IMR-90 (cell line): ENCODE measurements at regions not wholly inside any gene's neighbourhood (a gene's known extent, or its start where the extent isn't known, plus 50 kb on each side); places are given as distances from the start of the nearest gene placed in this dataset.

ENCODE experiments used
- ATAC-seq: fragments of 200-7000 bp; cut with Tn5 transposase; 2 replicates; pipeline ENCODE4 v1.9.1; 2020; ENCODE audit warnings: low read depth, mild to moderate bottlenecking, moderate library complexity
- BruUV-seq: library from RNA; stranded (reverse); fragments of 400-500 nt; replicated peaks from 2 replicates; lab custom pipeline; 2021; lab: Mats Ljungman, UMichigan
- CTCF ChIA-PET: fragments of 300-600 bp; formaldehyde crosslinking; extraction: SDS; loops from one replicate; lab custom pipeline; 2021; ENCODE audit warnings: antibody characterized with exemption; lab: Yijun Ruan, JAX
- POLR2A ChIA-PET: fragments of 300-600 bp; sonication (Branson Sonifier 250); formaldehyde crosslinking; loops from one replicate; lab custom pipeline; 2022; ENCODE audit warnings: antibody characterized with exemption; ENCODE audit not compliant: unreplicated experiment; lab: Charles Lee
- DNase-seq: peaks from one replicate; pipeline ENCODE4 v3.0.0; 2013
- H2AFZ ChIP-seq: replicated peaks from 2 replicates; pipeline ENCODE3; 2013; ENCODE audit warnings: low read length, mild to moderate bottlenecking; ENCODE audit not compliant: poor library complexity
- H2AK5ac ChIP-seq: 2 replicates; pipeline ENCODE4 v1.6.1; 2013; ENCODE audit warnings: low read depth, low read length, inconsistent platforms
- H2AK9ac ChIP-seq: replicated peaks from 2 replicates; pipeline ENCODE3; 2013; ENCODE audit warnings: mild to moderate bottlenecking, low read depth, low read length, moderate library complexity; ENCODE audit not compliant: poor library complexity
- H2BK120ac ChIP-seq: 2 replicates; pipeline ENCODE4 v1.6.1; 2013; ENCODE audit warnings: low read depth, low read length, inconsistent platforms
- H2BK15ac ChIP-seq: 3 replicates; pipeline ENCODE4 v1.6.1; 2013; ENCODE audit warnings: low read depth, low read length, inconsistent platforms
- H2BK20ac ChIP-seq: 2 replicates; pipeline ENCODE4 v1.6.1; 2013; ENCODE audit warnings: low read depth, mild to moderate bottlenecking, inconsistent platforms, low read length, moderate library complexity
- H2BK5ac ChIP-seq: 2 replicates; pipeline ENCODE4 v1.6.1; 2013; ENCODE audit warnings: mild to moderate bottlenecking, low read depth, low read length, inconsistent platforms; ENCODE audit not compliant: poor library complexity, severe bottlenecking
- H3K14ac ChIP-seq: replicated peaks from 2 replicates; pipeline ENCODE4 v1.6.1; 2013; ENCODE audit warnings: low read depth, low read length, inconsistent platforms
- H3K18ac ChIP-seq: 2 replicates; pipeline ENCODE4 v1.6.1; 2013; ENCODE audit warnings: low read depth, low read length, control low read depth
- H3K23ac ChIP-seq: 2 replicates; pipeline ENCODE4 v1.6.1; 2013; ENCODE audit warnings: low read depth, low read length, inconsistent platforms
- H3K27ac ChIP-seq: 2 replicates; pipeline ENCODE4 v1.5.1; 2013; ENCODE audit warnings: mild to moderate bottlenecking, control low read depth, low read length; ENCODE audit not compliant: insufficient read depth
- H3K27me3 ChIP-seq: 2 replicates; pipeline ENCODE4 v1.6.1; 2013; ENCODE audit warnings: low read length; ENCODE audit not compliant: control insufficient read depth, insufficient read depth
- H3K36me3 ChIP-seq: 2 replicates; pipeline ENCODE4 v1.6.1; 2013; ENCODE audit warnings: low read length, mixed read lengths; ENCODE audit not compliant: control insufficient read depth, insufficient read depth
- H3K4ac ChIP-seq: 2 replicates; pipeline ENCODE4 v1.6.1; 2013; ENCODE audit warnings: low read depth, low read length, inconsistent platforms
- H3K4me1 ChIP-seq: 2 replicates; pipeline ENCODE4 v1.6.1; 2013; ENCODE audit warnings: low read length, mixed read lengths; ENCODE audit not compliant: control insufficient read depth, insufficient read depth
- H3K4me2 ChIP-seq: 2 replicates; pipeline ENCODE4 v1.6.1; 2013; ENCODE audit warnings: low read depth, mild to moderate bottlenecking, control low read depth, low read length, moderate library complexity
- H3K4me3 ChIP-seq: 2 replicates; pipeline ENCODE4 v1.5.1; 2013; ENCODE audit warnings: low read depth, mild to moderate bottlenecking, control low read depth, low read length, moderate library complexity; ENCODE audit not compliant: insufficient read depth
- H3K56ac ChIP-seq: 2 replicates; pipeline ENCODE4 v1.6.1; 2013; ENCODE audit warnings: low read length, inconsistent platforms; ENCODE audit not compliant: insufficient read depth; ENCODE audit errors: extremely low read depth
- H3K79me1 ChIP-seq, 2 experiments: 2 replicates each; pipeline ENCODE4 v1.6.1; 2013; ENCODE audit warnings: low read length in 2 of 2, inconsistent platforms in 1 of 2, low read depth in 1 of 2
- H3K9ac ChIP-seq: 2 replicates; pipeline ENCODE4 v1.6.1; 2013; ENCODE audit warnings: low read depth, low read length, control low read depth
- H3K9me1 ChIP-seq: 2 replicates; pipeline ENCODE4 v1.6.1; 2013; ENCODE audit warnings: low read length, inconsistent platforms; ENCODE audit not compliant: insufficient read depth
- H3K9me3 ChIP-seq: 2 replicates; pipeline ENCODE4 v1.6.1; 2013; ENCODE audit warnings: low read length; ENCODE audit not compliant: control insufficient read depth, insufficient read depth
- H4K20me1 ChIP-seq: 2 replicates; pipeline ENCODE4 v1.6.1; 2013; ENCODE audit warnings: low read length, inconsistent platforms; ENCODE audit not compliant: insufficient read depth
- H4K5ac ChIP-seq: 2 replicates; pipeline ENCODE4 v1.6.1; 2013; ENCODE audit warnings: mild to moderate bottlenecking, low read depth, low read length, control low read depth
- H4K8ac ChIP-seq, 2 experiments: 2 replicates each; pipeline ENCODE4 v1.6.1; 2013; ENCODE audit warnings: low read depth in 2 of 2, low read length in 2 of 2, control low read depth in 1 of 2, inconsistent platforms in 1 of 2
- H4K91ac ChIP-seq: 2 replicates; pipeline ENCODE4 v1.6.1; 2013; ENCODE audit warnings: low read depth, low read length, inconsistent platforms; ENCODE audit not compliant: insufficient read depth
- CHD1 ChIP-seq: IDR thresholded peaks from 2 replicates; pipeline ENCODE4 v1.6.1; 2012; ENCODE audit warnings: low read depth, low read length, improper control_type of control experiment
- FOS ChIP-seq: fragments of 150-350 bp; IDR thresholded peaks from 2 replicates; pipeline ENCODE4 v1.6.1; 2016; ENCODE audit warnings: low read depth, low read length
- MXI1 ChIP-seq: IDR thresholded peaks from 2 replicates; pipeline ENCODE4 v1.6.1; 2012; ENCODE audit warnings: low read depth, mild to moderate bottlenecking, low read length, moderate library complexity, borderline replicate concordance
- RAD21 ChIP-seq: IDR thresholded peaks from 2 replicates; pipeline ENCODE4 v1.6.1; 2012; ENCODE audit warnings: low read length, improper control_type of control experiment
- RCOR1 ChIP-seq: IDR thresholded peaks from 2 replicates; pipeline ENCODE4 v1.6.1; 2012; ENCODE audit warnings: mild to moderate bottlenecking, low read length, improper control_type of control experiment; ENCODE audit not compliant: insufficient replicate concordance
- WGBS, 2 experiments: methylation state at CpG; one replicate each; pipeline versions ENCODE4 v1.1.5 to v1.1.7; 2013; ENCODE audit warnings: missing lambda C conversion rate in 2 of 2; ENCODE audit not compliant: insufficient read length in 1 of 2; ENCODE audit errors: extremely low coverage in 2 of 2; 5-methylcytosine and 5-hydroxymethylcytosine counted together
- dilution Hi-C: fragments of 300-500 bp; cut with HindIII; formaldehyde crosslinking; loops from one replicate; pipeline ENCODE4 v1.14.3; 2018; ENCODE audit warnings: low sequenced_read_pairs; ENCODE audit not compliant: unreplicated experiment
- in situ Hi-C: fragments of 300-500 bp; cut with MboI; formaldehyde crosslinking; loops from 3 replicates; pipeline ENCODE4 v1.14.3; 2019; ENCODE audit warnings: low sequenced_read_pairs, inconsistent platforms, mixed read lengths
- intact Hi-C: fragments of 100-400 bp; cut with micrococcal nuclease; formaldehyde crosslinking; loops from 2 replicates; pipeline ENCODE4 v1.10.0; 2022

DNA sequence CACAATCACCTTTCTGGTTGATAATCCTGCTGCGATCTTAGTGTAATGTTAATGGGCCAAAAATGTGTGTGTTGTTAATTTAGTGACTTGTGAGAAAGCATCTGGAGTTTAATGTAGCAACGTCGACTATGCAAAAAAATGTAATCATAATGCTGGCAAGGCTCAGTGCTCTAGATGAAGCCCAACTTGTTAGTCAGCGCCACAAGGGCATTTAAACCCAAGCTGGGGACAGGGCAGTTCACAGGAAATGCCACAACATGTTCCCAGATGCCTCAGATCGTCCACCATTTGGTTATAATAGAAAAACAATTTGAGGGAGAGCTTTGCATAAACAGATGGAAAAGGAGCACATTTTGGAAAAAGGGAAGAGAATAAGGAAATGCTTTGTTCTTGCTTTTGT is 585.4 kb upstream of the PLXNA2 start:
- H3K36me3 ChIP-seq, result no peaks in the 10 kb centered on the region
- ATAC-seq, result no peak
- no peak overlapping the region for H2BK120ac ChIP-seq
- in situ Hi-C loops (no loop called here), intact Hi-C loops (no loop called here), dilution Hi-C loops (no loop called here)
- H4K20me1 ChIP-seq, result no peaks in the 10 kb centered on the region
- H3K9me1 ChIP-seq, result no peaks in the 10 kb centered on the region
- no peak overlapping the region for H3K23ac ChIP-seq
- no peak overlapping the region for H3K4ac ChIP-seq
- no peak overlapping the region for H4K8ac ChIP-seq
- H3K9ac ChIP-seq, result no peak overlapping the region
- H3K18ac ChIP-seq, result no peak overlapping the region
- H3K56ac ChIP-seq, result no peak overlapping the region
- H2AK9ac ChIP-seq, result no peak overlapping the region
- H2AFZ ChIP-seq, result no peak overlapping the region
- H4K91ac ChIP-seq, result no peak overlapping the region
- no peak overlapping the region for H4K5ac ChIP-seq
- no peaks in the 10 kb centered on the region for H3K4me1 ChIP-seq
- CTCF ChIA-PET, result no interaction called here
- TF ChIP-seq FOS (no peak), CHD1 (no peak), RAD21 (no peak), RCOR1 (no peak), MXI1 (no peak)
- H3K27me3 ChIP-seq, result no peaks in the 10 kb centered on the region
- no peak overlapping the region for H3K4me3 ChIP-seq
- no peak overlapping the region for H2BK20ac ChIP-seq
- no peak for DNase-seq
- no TSS peak for BruUV-seq
- POLR2A ChIA-PET, result no interaction called here
- H2AK5ac ChIP-seq, result no peak overlapping the region
- no peaks in the 10 kb centered on the region for H3K79me1 ChIP-seq
- peaks cover 4% of the 10 kb centered on the region for H3K9me3 ChIP-seq
- H2BK15ac ChIP-seq, result no peak overlapping the region
- no peak overlapping the region for H3K27ac ChIP-seq
- no peak overlapping the region for H2BK5ac ChIP-seq
- H3K14ac ChIP-seq, result no peak overlapping the region
- no peak overlapping the region for H3K4me2 ChIP-seq
- 0% methylated on average over 2 of the region's 5 CpGs; no CpG with 5 or more reads in 1 of the 2 experiments for WGBS, 2 experiments
